NCI-H2029 (cell line): ENCODE measurements at regions not wholly inside any gene's neighbourhood (a gene's known extent, or its start where the extent isn't known, plus 50 kb on each side); places are given as distances from the start of the nearest gene placed in this dataset.
"Not testable (repeated sequence)": the region's sequence is repeated elsewhere in the genome, so short reads cannot be mapped to it uniquely, and the experiment has no call there.

Source experiments
- DNase-seq: peaks from one replicate; lab custom pipeline; 2025; lab: John Stamatoyannopoulos, UW

DNA sequence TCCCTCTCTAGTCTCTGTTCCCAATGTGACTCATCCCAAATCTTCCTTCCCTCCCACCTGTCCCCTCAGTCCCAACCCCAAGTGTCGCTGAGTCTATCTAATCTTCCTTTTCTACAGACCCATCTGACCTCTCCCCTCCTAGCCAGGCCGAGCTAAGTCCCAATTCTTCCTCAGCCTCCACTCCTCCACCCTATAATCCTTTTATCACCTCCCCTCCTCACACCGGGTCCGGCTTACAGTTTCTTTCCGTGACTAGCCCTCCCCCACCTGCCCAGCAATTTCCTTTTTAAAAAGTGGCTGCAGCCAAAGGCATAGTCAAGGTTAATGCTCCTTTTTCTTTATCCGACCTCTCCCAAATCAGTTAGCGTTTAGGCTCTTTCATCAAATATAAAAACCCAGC is 541.0 kb upstream of the CRIM1 start:
- DNase-seq = not testable (repeated sequence)

DNA sequence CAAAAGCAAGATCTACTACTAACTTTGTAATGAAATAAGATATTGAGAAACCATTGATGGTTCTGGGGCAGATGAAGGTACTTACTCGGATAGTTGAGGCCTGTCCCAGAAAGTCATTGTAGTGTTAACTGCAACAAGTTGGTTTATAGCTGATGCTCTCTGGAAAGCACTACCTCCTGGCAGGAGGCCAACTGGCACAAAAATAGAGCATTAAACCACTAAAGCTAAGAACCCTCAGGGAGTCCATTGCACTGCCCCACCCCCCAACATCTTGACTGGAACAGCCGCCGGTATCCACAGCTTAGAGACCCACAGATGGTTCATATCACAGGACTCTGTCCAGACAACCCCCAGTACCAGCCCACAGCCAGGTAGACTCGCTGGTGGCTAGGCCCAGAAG is 552.5 kb upstream of the CRIM1 start:
- DNase-seq = no peak

DNA sequence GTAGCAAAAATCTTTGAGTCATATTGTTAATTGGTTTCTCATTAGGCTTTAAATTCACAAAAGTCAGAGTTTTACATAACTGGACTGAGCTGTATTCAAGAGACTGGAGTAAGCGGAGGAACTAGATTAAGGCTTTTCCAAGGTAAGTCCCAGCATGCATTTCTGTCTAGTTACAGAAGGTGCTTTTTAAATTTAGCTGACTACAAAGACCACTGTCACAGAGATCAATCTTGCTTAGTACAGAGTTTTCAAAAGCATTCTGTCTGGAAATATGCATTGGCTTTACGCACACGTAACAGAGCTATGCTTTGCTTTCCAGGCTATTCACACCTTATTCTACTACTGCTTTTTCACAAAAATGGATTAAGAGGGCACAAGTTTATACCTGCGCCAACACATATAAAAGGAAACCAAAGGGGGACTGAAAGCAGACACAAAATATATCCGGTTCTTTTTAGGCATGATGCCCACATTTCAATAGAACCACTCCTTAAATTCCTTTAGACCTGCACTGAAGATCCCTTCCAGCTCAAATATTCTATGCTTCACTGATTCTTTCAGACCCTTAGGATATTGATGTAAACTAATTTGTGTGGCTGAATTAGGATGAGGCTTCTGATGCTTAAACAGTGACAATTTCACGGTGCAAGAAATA is 560.7 kb upstream of the CRIM1 start:
- no peak for DNase-seq

- peak; percentile 8 for DNase-seq
These were observed 565.3 kb upstream of the CRIM1 start for GRCh38 chr2:35790292-35790691.

DNA sequence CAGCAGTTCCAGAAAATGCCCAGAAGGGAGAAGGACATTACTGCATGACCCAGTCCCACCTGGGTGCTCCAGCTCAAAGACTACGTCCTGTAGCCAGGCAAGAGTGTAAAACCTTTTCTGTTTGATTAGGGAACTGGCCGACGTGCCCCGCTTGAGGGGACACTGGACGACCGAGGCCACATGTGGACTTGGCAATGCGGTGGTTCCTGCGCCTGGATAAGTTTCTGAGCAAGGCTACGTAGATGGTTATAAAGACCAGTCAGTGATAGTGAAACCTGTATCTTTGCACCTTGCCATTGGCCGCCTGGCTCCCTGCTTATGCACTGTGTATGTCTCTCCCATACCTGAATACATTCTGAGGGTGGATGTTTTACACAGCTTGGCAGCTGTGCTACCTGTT is 567.0 kb upstream of the CRIM1 start:
- no peak for DNase-seq

- DNase-seq = no peak
These were observed 568.1 kb upstream of the CRIM1 start for GRCh38 chr2:35787302-35788031.

- no peak for DNase-seq
These were observed 570.0 kb upstream of the CRIM1 start for GRCh38 chr2:35785564-35785963.

GRCh38 chr2:35784777-35785176 is 570.8 kb upstream of the CRIM1 start:
- DNase-seq = no peak

DNA sequence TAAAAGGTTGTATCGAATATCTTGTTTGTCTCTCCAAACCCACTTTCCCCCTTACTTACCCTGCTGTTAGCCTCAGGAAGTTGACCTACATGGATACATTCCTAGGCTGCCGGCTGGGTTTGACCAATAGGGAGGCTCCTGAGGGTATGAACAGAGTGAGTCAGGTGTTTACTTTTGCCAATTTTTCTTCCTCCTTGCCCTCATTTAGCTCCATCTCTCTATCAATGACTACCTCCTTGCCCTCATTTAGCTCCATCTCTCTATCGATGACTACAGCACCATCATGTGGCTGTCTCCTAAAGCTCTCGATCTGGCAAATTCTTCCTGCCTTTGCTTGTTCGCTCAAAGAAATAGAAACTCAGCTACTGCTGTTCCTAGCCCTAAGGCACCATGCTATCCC is 571.9 kb upstream of the CRIM1 start:
- peak; percentile 3 for DNase-seq

- DNase-seq = no peak
These were observed 614.0 kb upstream of the CRIM1 start for GRCh38 chr2:35741556-35741955.

DNA sequence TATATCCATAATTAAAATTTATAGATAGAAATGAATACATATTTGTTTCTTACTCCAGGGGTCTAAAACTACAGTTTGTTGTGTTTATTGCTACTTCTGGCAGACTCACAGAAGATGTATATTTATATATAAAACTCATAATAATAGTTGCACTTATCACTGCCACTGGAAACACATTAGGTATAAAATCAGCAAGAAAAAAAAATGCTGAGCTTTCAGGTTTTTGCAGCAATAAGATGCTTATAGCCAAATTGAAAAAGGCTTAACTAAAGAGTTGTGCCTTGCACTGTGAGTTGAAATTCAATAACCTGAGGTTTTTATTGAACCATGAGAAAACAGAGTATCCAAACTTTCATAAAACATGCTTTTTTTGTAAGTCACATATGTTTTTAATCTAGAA is 623.9 kb upstream of the CRIM1 start:
- DNase-seq = no peak

DNA sequence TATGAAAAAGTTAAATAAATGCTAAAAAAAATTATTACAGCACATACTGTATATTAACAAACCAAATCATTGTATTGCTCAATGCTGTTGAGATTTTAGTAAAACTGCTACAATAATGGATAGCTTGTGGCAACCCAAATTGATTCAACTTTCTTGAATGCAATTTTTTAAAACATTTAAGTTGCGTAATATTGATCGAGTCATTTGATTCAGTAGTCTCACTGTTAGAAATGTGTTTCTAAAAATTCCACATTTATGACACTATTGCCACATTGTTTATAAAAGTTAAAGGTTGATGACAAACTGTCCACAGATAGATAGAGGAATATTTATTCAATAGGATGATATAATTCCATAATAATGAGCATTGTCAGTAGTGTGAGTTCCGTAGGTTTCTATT is 640.7 kb upstream of the CRIM1 start:
- DNase-seq = no peak

DNA sequence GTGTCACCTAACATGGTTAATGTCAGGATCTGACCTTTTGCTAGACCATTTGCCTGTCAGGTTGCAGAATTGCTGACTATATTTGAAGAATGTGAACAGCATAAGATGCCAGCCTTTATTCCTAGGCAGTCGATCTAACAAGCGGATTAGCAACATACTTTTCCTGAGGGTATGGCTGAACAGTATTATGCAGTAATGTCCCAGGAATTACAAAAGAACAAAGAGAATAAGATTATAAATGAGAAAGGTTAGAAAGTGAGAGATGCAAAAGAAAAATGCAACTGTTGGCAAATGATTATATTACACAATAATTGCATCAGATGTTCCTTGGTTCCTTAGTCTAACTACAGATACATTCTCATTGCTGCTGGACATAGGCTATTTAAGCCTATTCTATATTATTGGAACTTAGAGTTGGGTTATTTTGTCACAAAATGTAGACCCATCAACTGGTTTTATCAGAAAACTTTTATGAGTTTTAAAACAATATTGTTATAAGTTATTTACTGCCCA is 647.1 kb upstream of the CRIM1 start:
- DNase-seq = no peak

GRCh38 chr2:35688309-35688708 is 667.3 kb upstream of the CRIM1 start:
- no peak for DNase-seq

GRCh38 chr2:35651688-35652323 is 703.8 kb upstream of the CRIM1 start:
- DNase-seq = no peak

GRCh38 chr2:35614640-35615039 is 740.9 kb upstream of the CRIM1 start:
- DNase-seq = no peak

- no peak for DNase-seq
These were observed 749.2 kb upstream of the CRIM1 start for GRCh38 chr2:35606394-35606793.

DNA sequence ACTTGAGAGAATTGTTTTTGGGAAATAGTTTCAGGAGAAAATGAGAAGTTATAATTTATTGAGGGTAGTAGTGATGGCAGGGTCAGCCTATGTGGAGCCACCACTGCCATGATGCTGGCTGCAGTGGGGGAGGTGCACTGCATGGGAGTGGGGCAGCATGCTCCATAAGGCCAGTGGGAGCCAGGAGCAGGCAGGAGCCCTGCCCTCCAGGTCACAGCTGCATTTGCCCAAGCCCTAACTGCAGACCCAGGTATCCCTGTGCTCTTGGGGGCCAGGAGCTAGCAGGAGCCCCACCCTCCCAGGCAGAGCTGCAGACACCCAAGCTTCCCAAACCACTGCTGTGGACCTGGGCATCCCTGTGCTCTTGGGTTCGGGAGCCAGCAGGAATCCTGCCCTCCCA is 757.3 kb upstream of the CRIM1 start:
- no peak for DNase-seq

DNA sequence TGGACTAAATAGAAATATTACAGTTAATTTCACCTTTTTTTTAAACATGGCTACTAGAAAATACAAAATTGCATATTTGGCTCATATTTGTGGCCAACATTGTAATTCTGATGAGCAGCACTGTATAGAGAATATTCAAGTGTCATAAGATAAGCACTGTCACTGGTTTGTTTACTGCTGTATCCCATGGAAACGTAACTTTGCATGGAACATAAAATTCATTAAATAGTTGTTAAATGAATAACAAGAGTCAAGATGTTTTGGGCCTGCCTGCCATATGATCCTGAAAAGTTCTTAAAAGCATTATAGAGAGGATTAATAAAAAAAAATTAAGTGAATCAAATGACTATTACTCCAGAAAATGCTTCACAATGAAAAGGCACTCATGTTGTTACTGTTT is 763.7 kb upstream of the CRIM1 start:
- DNase-seq = no peak

GRCh38 chr2:35585972-35586371 is 769.6 kb upstream of the CRIM1 start:
- no peak for DNase-seq

DNA sequence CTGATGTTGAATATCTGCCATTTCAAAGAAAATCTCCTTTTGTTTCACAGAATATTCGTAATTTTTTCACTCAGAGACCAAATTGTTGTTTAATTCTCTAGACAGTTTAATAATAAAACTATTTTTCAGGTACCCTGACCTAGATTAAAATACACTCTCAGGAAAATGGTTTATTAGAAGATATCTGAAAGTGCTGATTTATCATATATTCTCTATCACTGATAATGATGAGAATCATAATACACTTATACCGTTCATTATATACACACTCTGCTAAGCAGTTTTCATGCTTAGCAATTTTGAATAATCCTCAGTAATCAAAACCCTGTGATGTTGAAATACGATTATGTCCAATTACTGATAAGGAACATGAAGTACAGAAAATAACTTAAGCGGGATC is 772.9 kb upstream of the CRIM1 start:
- no peak for DNase-seq

GRCh38 chr2:35580956-35581355 is 774.6 kb upstream of the CRIM1 start:
- DNase-seq = no peak

DNA sequence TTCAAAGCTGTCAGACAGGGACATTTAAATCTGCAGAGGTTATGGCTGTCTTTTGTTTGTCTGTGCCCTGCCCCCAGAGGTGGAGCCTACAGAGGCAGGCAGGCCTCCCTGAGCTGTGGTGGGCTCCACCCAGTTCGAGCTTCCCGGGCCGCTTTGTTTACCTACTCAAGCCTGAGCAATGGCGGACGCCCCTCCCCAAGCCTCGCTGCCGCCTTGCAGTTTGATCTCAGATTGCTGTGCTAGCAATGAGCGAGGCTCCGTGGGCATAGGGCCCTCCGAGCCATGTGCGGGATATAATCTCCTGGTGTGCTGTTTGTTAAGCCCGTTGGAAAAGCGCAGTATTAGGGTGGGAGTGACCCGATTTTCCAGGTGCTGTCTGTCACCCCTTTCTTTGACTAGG is 787.0 kb upstream of the CRIM1 start:
- not testable (repeated sequence) for DNase-seq
